Loucy (cell line): ENCODE measurements at regions not wholly inside any gene's neighbourhood (a gene's known extent, or its start where the extent isn't known, plus 50 kb on each side); places are given as distances from the start of the nearest gene placed in this dataset.

ENCODE experiments used
- H2AFZ ChIP-seq: fragments of 200-600 bp; sonication (generic); 2 replicates; pipeline ENCODE4 v1.6.0; 2016; ENCODE audit warnings: antibody characterized with exemption, mild to moderate bottlenecking, low read length, moderate library complexity
- H3F3A ChIP-seq: fragments of 200-600 bp; 2 replicates; pipeline ENCODE4 v1.6.0; 2016; ENCODE audit warnings: antibody characterized with exemption, low read depth, mild to moderate bottlenecking
- H3K27me3 ChIP-seq: fragments of 200-600 bp; sonication (generic); 2 replicates; pipeline ENCODE4 v1.6.1; 2014; ENCODE audit warnings: low read length, mild to moderate bottlenecking; ENCODE audit not compliant: insufficient read depth, poor library complexity, severe bottlenecking
- H3K36me3 ChIP-seq: fragments of 200-600 bp; sonication (generic); 2 replicates; pipeline ENCODE4 v1.6.1; 2016; ENCODE audit warnings: low read length; ENCODE audit not compliant: insufficient read depth
- H3K4me1 ChIP-seq: fragments of 200-600 bp; sonication (generic); 2 replicates; pipeline ENCODE4 v1.5.1; 2014; ENCODE audit warnings: low read length, mild to moderate bottlenecking; ENCODE audit not compliant: insufficient read depth, poor library complexity, severe bottlenecking
- H3K4me2 ChIP-seq: fragments of 200-600 bp; sonication (generic); 2 replicates; pipeline ENCODE4 v1.6.0; 2014; ENCODE audit warnings: antibody characterized with exemption, low read length, low read depth, mild to moderate bottlenecking; ENCODE audit not compliant: poor library complexity, severe bottlenecking
- H3K4me3 ChIP-seq: fragments of 200-600 bp; sonication (generic); 2 replicates; pipeline ENCODE4 v1.5.1; 2014; ENCODE audit warnings: low read length, mild to moderate bottlenecking, mixed read lengths; ENCODE audit not compliant: poor library complexity, severe bottlenecking
- H3K79me2 ChIP-seq: fragments of 200-600 bp; sonication (generic); 2 replicates; pipeline ENCODE4 v1.6.1; 2014; ENCODE audit warnings: low read length; ENCODE audit not compliant: insufficient read depth
- H3K9ac ChIP-seq: fragments of 200-600 bp; sonication (generic); 2 replicates; pipeline ENCODE4 v1.6.0; 2014; ENCODE audit warnings: mild to moderate bottlenecking, low read depth, low read length, moderate library complexity; ENCODE audit not compliant: poor library complexity, severe bottlenecking
- H3K9me2 ChIP-seq: fragments of 200-600 bp; sonication (generic); replicated peaks from 2 replicates; pipeline ENCODE4 v1.6.1; 2016; ENCODE audit warnings: low read depth, low read length, mixed read lengths
- H3K9me3 ChIP-seq: fragments of 200-600 bp; sonication (generic); 2 replicates; pipeline ENCODE4 v1.6.1; 2014; ENCODE audit warnings: mild to moderate bottlenecking, antibody characterized with exemption, low read length, low read depth; ENCODE audit not compliant: insufficient read depth
- H4K20me1 ChIP-seq: fragments of 200-600 bp; sonication (generic); 2 replicates; pipeline ENCODE4 v1.6.0; 2014; ENCODE audit warnings: antibody characterized with exemption, low read length, mild to moderate bottlenecking; ENCODE audit not compliant: insufficient read depth, poor library complexity, severe bottlenecking
- EZH2phosphoT487 ChIP-seq: fragments of 200-600 bp; IDR thresholded peaks from 2 replicates; pipeline ENCODE4 v1.6.1; 2018; ENCODE audit warnings: antibody characterized with exemption, mild to moderate bottlenecking, moderate library complexity, borderline replicate concordance
- TF ChIP-seq, protein P1 (sequence below): fragments of 200-600 bp; sonication (generic); conservative IDR thresholded peaks from 2 replicates; pipeline ENCODE4 v1.5.1; 2014; ENCODE audit warnings: mild to moderate bottlenecking, antibody characterized with exemption, low read length

DNA sequence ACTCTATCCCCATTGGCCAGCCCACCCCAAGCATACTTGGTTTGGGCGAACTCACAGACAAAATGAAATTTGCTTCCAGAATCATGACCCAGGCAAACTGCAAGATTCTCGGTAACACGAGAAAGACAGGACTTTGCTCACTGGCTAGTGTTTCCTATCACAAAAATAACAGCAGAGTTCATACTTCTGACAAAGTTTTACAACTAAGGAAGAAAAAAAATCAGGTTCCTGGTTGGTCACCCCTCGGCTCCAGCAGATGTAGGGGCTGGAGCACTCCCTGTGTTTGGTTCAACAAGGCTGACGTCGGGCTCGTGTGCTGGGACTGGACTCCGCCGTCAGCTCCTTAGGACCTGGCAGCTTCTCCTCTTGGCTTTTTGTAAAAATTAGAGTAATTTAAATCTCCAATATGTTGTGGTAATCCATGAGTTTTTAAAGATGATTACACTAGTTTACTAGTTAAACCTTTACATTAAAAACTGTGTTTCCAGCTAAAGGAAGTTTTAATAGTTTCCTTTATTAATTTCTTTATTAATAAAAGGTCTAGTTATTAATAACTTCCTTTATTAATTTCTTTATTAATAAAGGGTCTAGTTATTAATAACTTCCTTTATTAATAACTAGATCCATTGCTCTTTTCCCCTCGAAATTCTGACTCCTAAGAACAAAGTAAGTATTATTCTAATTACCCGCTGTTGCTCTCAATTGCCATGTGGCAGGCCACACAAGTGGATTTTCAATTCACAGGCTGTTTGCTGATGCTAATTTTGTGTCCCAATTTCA lies 115.6 kb upstream of the RNF32 start:
- no peaks in the 10 kb centered on the region for H3F3A ChIP-seq
- H3K36me3 ChIP-seq: no peaks in the 10 kb centered on the region
- no peak overlapping the region for H3K4me3 ChIP-seq
- H3K27me3 ChIP-seq: no peaks in the 10 kb centered on the region
- no peaks in the 10 kb centered on the region for H4K20me1 ChIP-seq
- no peak overlapping the region for H3K4me2 ChIP-seq
- no peaks in the 10 kb centered on the region for H3K9me3 ChIP-seq
- no peaks in the 10 kb centered on the region for H3K9me2 ChIP-seq
- no peaks in the 10 kb centered on the region for H3K4me1 ChIP-seq
- no peaks in the 10 kb centered on the region for H3K79me2 ChIP-seq
- no peak for TF ChIP-seq EZH2phosphoT487
- TF ChIP-seq, protein P1, sequence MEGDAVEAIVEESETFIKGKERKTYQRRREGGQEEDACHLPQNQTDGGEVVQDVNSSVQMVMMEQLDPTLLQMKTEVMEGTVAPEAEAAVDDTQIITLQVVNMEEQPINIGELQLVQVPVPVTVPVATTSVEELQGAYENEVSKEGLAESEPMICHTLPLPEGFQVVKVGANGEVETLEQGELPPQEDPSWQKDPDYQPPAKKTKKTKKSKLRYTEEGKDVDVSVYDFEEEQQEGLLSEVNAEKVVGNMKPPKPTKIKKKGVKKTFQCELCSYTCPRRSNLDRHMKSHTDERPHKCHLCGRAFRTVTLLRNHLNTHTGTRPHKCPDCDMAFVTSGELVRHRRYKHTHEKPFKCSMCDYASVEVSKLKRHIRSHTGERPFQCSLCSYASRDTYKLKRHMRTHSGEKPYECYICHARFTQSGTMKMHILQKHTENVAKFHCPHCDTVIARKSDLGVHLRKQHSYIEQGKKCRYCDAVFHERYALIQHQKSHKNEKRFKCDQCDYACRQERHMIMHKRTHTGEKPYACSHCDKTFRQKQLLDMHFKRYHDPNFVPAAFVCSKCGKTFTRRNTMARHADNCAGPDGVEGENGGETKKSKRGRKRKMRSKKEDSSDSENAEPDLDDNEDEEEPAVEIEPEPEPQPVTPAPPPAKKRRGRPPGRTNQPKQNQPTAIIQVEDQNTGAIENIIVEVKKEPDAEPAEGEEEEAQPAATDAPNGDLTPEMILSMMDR: no peak
- no peak overlapping the region for H2AFZ ChIP-seq
- H3K9ac ChIP-seq: no peak overlapping the region

DNA sequence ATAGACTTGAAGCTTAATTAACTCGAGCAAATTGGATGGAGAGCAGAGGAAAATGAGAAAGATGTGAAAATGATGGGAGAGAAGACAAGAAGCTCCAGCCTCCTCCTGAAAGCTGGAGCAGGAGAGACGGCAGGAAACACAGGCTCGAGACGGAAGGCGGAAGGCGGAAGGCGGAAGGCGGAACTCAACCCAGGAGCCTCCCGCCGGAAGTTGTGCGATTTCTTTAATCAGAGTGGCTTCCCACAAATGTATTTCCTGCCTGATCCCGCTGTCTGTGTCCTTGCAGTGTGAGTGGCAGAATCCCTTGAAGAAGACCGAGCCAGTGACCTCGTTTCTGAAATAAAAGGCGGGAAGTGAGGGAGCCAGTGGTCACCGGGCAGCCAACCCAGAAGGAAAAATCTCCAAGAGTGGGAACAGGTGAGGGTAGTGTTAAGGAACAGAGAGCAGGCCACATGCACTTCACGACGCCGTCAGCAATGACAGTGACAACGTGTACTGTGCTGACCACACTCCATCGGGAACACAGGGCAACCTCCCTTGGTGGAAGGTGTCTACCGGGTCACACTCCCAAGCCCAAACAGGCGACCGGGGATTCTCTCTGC lies 117.0 kb upstream of the RNF32 start:
- H4K20me1 ChIP-seq: no peaks in the 10 kb centered on the region
- no peak overlapping the region for H2AFZ ChIP-seq
- no peaks in the 10 kb centered on the region for H3K9me2 ChIP-seq
- H3F3A ChIP-seq: no peaks in the 10 kb centered on the region
- H3K27me3 ChIP-seq: no peaks in the 10 kb centered on the region
- H3K4me1 ChIP-seq: no peaks in the 10 kb centered on the region
- no peaks in the 10 kb centered on the region for H3K36me3 ChIP-seq
- no peaks in the 10 kb centered on the region for H3K79me2 ChIP-seq
- H3K9me3 ChIP-seq: no peaks in the 10 kb centered on the region
- H3K4me3 ChIP-seq: no peak overlapping the region
- TF ChIP-seq, protein P1: no peak
- no peak for TF ChIP-seq EZH2phosphoT487
- H3K9ac ChIP-seq: no peak overlapping the region
- H3K4me2 ChIP-seq: no peak overlapping the region

DNA sequence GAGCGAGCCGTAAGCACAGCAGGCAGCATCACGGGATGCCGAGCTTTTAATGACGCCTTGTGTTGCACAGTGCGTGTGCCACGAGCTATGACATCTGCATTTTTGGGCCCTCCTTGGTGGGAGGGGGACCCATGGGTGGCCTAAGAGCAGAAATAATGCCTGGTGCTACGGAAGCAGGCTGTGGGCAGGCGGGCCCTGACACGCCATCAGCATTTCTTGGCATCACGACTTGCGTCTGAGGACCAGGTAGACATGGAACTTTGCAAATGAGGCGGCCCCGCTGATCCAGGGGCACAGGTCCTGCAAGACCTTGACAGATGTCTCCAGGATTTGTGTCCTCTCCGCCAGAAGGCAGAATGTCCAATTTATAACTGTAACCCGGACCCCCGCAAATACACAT lies 117.8 kb upstream of the RNF32 start:
- Histone ChIP-seq H3K9ac (no peak overlapping the region), H3K4me1 (no peaks in the 10 kb centered on the region), H4K20me1 (no peaks in the 10 kb centered on the region), H3K79me2 (no peaks in the 10 kb centered on the region), H3K4me2 (no peak overlapping the region), H3K9me2 (no peaks in the 10 kb centered on the region), H3K27me3 (no peaks in the 10 kb centered on the region), H3K9me3 (no peaks in the 10 kb centered on the region; the same call in 1 of the 2 replicates), H3K4me3 (no peak overlapping the region), H3F3A (no peaks in the 10 kb centered on the region), H2AFZ (no peak overlapping the region), H3K36me3 (no peaks in the 10 kb centered on the region)
- no peak for TF ChIP-seq EZH2phosphoT487
- TF ChIP-seq, protein P1: no peak
